ENCODE measurements at regions not wholly inside any gene's neighbourhood (a gene's known extent, or its start where the extent isn't known, plus 50 kb on each side); places are given as distances from the start of the nearest gene placed in this dataset.

DNA sequence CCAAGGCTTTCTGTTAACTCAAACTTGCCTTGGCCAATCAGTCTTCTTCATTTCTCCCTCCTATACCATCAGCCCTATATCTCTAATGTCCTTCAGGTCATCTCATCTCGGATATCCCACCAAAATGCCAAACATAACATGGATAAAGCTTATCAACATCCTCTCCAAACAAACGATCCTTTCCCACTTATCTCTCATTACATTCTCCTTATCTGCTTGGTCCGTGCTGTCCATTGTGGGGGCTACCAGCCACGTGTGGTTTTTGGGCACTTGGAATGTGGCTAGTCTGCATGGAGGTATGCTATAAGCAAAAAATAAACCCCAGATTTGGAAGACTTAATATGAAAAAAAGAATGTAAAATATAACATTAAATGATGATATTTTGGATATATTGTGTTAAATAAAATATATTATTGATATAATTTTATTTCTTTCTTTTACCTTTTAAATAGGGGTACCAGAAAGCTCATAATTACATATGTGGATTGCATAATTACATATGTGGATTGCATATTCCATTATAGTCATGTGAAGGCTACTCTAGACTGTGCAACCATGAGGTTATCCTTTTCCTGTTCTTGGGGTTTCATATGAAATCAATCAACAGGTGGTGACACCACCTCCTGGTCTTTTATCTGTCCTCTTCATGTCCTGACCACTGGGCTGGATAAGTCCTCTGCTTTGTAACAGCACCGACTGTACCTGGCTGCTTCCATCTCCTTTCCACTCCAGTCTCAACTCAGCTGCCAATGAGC is 123.0 kb downstream of the CD83 start:
- TF ChIP-seq CTCF (IDR thresholded peaks at IDR 0.05): no peak
- no peak for TF ChIP-seq POLR2A (IDR thresholded peaks at IDR 0.05)
